Mammary epithelial cell (primary cell): ENCODE measurements at regions not wholly inside any gene's neighbourhood (a gene's known extent, or its start where the extent isn't known, plus 50 kb on each side); places are given as distances from the start of the nearest gene placed in this dataset.

Experiments
- CTCF ChIP-seq, 2 donors: IDR thresholded peaks in 1 of 2; conservative IDR thresholded peaks in 1 of 2; 2 replicates each; pipeline ENCODE4 v1.5.1; 2011 to 2012; ENCODE audit warnings: inconsistent platforms in 2 of 2, low read length in 2 of 2, mild to moderate bottlenecking in 2 of 2, control low read depth in 1 of 2, low read depth in 1 of 2; ENCODE audit not compliant: insufficient read depth in 1 of 2; ENCODE audit errors: extremely low read depth in 1 of 2
- EZH2 ChIP-seq: IDR thresholded peaks from 2 replicates; pipeline ENCODE4 v1.6.1; 2012; ENCODE audit warnings: low read length, inconsistent platforms, borderline replicate concordance

GRCh38 chr5:102627315-102627714 is 127.8 kb upstream of the PAM start:
- TF ChIP-seq CTCF (conservative IDR thresholded peaks at IDR 0.05 in 1 of 2, IDR thresholded peaks at IDR 0.05 in 1 of 2; ENCODE audit: extremely low read depth in 1 of 2, insufficient read depth in 1 of 2, low read depth in 1 of 2, low read length in 2 of 2) (no peak), EZH2 (no peak)
